NCI-H82 treated with DMSO at 0.1 percent for 48 hours (cell line): ENCODE measurements at regions not wholly inside any gene's neighbourhood (a gene's known extent, or its start where the extent isn't known, plus 50 kb on each side); places are given as distances from the start of the nearest gene placed in this dataset.

Experiments
- DNase-seq: peaks from one replicate; lab custom pipeline; 2025; ENCODE audit not compliant: unreplicated experiment; lab: John Stamatoyannopoulos, UW

DNA sequence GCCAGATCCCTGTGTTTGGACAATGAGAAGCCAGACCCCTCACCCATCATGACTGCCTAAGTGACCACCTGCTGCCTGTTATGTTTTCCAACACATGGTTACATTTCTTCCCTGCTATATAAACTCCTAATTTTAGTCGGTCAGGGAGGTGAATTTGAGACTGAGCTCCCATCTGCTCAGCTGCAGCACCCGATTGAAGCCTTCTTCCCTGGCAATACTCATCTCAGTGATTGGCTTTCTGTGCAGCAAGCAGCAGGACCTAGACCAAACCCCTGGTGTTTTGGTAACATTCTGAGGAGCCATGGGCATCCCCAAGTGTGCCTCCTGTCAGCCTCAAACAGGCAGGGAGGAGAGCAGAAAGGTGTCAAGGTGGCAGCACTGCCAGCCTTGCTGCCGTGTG is 141.2 kb downstream of the CD8B2 start:
- DNase-seq = no peak

DNA sequence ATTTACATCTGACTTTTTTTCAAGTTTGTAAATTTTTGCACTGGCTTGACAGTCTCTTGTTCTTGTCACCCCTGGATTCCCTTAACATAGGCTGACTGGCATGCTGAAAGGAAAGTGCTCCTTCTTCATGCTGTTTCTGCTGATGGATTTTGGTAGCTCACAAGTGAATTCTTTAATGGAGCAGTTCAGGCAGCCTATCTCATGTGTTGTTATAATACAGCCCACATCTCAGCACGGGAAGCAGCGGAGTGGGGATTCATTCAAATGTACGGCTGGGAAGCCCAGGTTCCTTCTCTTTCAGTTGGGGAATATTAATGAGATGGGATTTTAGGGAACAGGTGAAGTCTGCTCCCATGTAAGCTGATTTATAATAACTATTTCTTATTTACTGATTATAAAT is 142.8 kb downstream of the CD8B2 start:
- no peak for DNase-seq

DNA sequence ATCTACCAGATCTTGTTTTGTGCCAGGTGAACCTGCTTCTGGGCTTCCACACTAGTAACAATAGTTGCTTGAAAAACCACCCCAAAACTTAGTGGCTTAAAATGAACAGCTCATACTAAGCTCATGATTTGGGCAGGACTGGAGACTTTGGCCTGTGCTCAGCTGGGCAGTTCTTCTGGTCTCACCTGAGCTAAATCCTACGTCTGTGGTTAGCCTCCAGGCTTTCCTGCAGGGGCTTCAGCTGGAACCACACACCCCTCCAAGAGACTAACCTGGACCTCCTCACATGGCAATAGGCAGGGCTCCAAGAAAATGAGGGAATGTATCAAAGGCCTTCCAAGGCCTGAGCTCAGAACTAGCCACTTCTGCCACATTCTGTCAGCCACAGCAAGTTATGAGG is 144.1 kb downstream of the CD8B2 start:
- DNase-seq = no peak

DNA sequence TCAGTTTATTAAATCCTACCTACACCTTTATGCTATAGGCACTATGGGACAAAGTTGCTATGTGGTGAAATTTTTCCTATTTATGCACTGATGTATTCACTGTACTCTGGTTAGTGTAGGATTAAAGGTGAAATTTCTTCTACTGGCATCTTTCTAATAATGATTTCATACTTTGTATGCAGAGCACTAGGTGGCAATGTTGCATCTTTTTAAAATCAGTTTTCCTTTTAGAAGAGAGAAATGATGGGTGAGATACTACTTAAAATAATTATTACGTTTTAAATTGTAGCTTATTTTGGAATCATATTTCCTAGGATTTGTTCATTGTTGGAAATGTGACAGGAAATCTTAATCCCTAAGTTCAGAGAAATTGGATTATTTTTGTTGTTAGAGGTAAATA is 150.9 kb downstream of the CD8B2 start:
- DNase-seq = no peak

DNA sequence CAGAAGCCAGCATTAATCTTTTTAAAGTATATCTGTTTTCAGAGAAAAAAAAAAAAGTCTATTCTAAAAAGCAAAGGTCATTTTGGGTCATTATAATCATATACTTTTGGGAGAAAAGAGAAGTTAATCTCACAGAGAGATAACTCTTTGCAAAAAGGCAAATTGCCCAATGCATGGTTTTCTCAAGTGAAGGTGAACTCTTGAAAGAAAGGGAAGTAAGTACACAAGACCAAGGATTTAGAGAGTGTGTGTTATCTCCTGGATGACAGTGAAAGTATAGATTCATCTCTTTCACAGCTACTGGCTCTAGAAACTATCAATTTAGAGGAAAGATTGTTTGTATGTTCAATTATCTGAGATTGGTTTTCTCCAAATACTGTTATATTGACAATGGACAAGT is 151.4 kb downstream of the CD8B2 start:
- DNase-seq = no peak

DNA sequence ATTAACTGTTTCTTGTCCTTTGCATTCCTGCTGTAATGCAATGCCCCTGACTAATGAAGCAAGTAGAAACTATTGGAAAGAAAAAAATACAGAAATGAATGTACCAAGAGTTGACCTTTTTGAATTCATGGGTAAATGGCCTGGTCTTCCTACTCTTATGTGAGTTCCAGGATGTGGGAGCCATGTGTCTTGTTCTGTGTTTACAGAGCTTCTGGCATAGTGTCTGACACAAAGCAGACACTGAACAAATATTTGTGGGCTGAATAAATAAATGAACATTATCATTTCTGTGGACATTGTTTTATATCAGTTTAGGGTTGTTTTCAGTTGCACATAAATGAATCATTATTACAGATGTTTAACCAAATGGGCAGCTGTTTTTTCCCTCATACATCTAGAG is 155.5 kb downstream of the CD8B2 start:
- no peak for DNase-seq

DNA sequence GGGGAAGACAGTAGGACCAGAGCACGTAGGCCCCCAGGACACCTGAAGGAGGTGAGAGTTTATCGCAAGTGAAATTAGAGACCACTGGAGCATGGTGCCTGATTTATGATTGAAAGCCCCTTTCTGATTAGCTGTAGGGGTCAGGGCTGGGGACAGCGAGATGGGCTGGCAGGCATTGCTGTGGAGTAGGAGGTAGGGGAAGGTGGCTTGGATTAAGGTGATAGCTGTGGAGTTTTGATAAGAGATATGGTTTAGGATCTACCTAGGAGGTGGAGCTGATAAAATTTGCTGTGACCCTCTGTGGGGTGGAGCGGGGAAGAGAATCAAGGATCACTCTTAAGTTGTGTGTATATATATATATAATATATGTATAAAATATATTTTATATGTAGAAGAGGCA is 157.5 kb downstream of the CD8B2 start:
- DNase-seq = no peak

DNA sequence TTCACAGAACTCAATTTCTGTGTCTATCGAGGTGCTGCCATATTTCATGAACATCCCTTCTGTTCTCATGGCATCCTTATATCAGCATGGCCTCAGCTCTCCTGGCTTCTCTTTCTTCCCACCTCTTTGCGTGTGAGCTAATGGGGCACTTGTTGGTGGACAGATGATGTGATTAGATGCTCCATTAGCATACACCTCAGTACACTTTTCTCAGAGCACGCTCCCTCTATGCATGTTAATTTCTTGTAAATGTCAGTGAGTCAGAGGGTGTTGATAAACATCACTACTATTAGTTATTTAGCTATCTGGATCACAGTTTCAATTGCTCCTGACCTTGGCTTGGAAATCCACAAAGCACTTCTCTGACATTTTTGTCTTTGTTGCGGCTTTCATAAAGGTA is 159.4 kb downstream of the CD8B2 start:
- no peak for DNase-seq

DNA sequence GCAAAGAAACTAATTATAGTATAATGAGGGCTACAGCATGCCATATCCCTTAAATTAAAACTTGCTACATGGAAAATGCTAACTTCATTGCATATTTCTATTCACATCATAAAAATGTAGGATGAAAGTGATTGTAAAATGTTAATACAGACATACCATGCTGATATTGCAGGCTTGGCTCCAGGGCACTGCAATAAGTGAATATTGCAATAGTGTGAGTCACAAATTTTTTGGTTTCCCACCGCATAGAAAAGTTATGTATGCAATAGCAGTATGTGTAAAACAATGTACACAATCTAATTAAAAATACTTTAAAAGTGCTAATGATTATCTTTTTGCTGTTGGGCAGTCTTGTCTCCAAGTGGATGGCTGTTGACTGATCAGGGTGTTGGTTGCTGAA is 162.1 kb downstream of the CD8B2 start:
- DNase-seq = no peak

DNA sequence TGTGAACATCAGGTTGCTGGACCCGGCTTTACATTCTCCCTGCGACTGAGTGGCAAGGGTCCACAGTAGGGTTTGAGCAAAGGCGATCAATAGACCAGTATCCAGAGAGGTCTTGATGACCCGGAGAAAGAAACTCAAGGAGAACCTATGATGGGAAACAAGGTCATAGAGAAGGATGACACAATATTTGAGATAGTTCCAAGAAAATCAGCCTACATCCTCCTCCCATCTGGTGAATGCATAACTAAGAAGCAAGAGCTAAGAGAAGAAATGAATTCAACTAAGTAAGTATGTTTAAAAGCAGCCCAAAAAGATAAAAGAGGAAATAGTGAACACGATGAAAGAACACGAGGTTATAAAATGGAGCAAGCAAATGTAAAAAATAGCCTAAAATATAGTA is 166.3 kb downstream of the CD8B2 start:
- no peak for DNase-seq

DNA sequence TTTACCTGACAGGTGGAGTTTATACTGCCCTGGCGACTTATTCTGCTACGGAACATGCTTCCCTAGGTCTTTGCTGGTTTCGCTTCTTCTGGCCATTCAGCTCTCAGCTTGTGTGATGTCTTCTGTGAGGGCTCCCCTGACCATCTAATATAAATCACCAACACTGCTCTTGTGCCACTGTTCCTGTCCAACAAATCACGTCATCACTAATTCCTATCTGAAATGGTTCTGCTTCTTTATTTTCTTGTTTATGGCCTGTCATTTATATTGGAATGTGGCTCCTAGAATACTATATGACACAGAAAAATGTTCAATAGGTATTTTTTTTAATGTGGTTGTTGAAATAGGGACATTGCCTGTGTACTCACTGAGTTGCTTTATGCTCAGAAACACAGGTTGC is 171.5 kb downstream of the CD8B2 start:
- no peak for DNase-seq

DNA sequence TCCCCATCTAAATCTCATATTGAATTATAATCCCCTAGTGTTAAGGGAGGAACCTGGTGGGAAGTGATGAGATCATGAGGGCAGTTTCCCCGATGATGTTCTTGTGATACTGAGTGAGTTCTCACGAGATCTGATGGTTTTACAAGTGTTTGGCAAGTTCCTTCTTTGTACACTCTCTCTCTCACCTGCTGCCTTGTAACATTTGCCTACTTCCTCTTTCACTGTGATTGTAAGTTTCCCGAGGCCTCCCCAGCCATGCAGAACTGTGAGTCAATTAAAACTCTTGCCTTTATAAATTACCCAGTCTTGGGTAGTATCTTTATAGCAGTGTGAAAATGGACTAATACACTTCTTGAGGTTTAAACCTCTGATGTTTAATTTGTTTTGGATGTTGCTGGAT is 177.5 kb downstream of the CD8B2 start:
- DNase-seq = no peak

DNA sequence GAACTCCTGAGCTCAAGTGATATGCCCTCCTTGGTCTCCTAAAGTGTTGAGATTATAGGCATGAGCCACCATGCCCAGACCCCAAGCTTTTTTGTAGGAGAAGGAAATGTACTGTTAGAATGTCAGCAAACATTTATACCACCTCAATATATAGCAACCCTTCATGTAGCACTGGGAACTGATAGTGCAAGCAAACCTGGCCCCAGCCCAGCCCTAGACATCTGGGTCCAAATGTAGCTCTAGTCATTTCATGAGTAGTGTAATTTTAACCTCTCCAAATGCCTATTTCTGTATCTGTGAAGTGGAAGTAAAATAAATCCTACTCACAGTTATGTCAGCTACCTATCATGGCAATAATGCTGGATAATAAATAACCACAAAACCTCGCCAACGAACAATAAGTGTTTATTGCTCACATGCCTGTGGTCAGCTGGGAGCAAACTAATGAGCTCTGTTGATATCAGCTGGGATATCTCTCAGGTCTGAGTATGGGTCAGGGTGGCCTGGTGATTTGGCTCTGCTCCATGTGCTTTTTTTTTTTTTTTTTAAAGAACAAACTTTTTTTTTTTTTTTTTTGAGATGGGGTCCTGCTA is 180.4 kb downstream of the CD8B2 start:
- no peak for DNase-seq

DNA sequence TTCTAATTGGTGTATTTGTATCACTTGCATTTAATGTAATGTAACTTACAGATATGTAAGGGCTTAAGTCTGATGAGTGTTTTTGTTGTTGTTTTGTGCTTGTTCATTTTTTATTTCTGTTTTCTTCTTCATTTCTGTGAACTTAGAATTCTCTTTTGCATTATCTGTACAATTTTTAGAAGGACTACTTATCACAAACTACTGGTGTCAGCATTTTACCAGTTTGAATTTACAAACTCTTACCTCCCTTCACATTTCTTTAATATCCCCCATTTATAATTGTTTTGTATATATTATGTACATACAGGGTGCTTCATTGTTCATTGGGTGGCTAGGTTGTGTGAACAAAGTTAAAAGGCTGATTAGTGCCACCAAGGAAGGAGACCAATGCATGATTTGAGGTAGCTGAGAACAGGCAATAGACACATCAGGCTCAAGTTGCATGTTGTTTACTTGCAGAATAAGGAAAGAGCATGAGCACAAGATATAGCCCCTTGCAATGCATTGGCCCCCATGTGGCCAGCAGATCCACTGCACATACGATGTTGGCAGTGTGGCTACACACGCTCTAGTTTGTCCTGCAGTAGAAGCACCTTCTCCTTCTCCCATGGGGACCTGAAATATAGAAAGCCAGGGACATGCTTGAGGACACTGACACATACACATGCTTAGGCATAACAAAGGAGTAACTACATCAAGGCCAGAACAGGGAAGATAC is 198.2 kb downstream of the CD8B2 start:
- no peak for DNase-seq

DNA sequence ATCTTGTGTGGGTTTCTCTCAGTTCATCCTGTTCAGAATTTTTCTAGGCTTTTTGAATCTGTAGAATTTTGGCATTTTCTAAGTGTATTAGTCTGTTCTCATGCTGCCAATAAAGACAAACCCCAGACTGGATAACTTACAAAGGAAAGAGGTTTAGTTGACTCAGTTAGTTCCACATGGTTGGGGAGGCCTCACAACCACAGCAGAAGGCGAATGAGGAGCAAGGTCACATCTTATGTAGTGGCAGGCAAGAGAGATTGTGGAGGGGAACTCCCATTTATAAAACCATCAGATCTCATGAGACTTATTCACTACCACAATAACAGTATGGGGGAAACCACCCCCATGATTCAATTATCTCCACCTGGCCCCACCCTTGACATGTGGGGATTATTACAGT is 199.2 kb downstream of the ST6GAL2 start:
- DNase-seq = no peak

DNA sequence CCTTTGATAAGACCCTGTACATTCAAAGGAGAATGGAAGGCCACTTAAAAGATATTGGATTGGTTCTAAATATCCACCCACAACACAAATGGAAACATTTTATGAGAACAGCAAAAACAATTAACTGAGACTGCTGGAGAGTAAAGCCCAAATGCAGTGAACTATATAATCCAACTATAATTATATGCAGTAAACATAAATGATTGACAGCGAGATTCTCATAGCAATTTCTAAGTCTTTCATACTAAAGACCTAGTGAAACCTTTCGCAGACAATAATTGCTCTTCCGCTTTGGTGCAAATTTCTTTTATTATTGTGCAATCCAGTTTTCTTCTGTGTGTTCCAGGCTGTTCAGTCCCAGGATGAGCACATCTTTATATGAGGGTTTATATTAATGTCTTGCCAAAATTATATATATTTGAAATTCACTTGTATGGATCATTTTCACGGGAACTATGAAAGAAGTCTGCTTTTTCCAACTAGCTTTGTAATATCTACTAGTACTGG is 190.9 kb downstream of the ST6GAL2 start:
- no peak for DNase-seq

DNA sequence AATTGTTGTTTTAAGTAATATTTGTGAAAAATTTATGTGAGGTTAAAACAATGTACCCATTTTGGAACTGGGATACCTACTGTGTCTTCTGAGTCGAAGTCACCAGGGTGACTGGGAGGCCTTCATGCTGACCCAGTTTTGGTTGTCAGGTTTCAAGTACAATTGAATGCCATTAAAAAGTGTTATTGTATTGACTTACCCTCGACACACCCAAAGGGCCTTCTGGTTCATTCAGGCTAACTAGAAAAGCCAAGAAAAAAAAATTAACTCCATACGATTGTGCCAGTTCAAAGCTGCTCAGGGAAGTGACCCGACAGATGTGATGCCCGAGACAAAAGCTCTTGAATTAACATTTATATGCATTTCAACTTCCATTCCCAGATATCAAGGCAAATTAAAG is 190.0 kb downstream of the ST6GAL2 start:
- no peak for DNase-seq

DNA sequence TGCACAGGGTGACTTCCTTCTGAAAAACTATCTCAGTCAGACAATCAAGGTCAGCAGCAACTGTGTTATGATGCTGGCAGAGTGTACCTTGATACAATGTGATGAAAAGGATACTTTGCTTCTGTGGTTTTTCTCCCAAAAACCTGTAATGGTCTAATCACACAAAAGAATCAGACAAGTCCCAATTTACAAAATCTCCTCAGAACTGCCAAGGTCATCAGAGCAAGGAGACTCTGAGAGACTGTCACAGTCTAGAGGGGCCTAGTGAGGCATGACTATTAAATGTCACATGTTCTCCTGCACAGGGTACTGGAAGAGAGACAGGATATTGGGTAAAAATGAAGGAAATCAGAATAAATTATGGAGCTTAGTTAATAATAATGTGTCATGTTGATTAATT is 185.4 kb downstream of the ST6GAL2 start:
- no peak for DNase-seq

DNA sequence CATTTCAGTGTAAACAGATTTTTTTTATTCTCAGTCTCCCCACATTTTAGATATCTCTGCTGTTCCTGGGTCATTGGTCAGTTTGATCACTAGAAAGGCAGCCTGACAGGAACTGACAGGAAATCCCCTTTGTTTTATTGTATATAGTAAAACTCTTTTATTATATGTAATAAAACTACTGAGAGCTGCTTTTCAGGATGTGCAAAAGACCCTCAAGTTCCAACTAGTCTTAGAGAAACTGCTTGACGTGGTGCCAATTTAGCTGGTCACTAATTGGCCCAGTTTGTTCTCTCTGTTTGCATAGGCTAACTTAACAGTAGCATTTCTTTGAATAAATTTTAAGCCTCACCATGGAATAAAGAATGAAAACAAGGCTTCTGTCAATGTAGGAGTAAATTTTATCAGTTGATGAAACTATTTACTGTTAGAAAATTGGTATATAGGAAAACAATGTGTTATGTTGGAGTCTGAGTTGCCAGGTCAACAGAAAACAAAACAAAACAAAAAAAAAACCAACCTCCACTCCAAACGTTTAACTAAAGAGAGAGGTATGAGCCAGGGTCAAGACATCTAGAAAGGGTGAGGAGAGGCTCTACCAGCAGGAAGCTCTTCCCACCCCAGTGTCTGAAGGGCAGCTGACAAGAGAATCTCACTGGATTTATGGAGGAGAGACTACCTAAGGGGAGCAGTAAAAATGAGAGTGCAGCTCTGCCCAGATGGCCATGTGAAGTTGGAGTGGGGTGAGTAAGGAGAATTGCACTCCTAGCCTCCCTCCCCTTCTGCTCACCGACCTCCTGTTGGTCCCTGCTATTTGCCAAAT is 184.6 kb downstream of the ST6GAL2 start:
- DNase-seq = no peak

DNA sequence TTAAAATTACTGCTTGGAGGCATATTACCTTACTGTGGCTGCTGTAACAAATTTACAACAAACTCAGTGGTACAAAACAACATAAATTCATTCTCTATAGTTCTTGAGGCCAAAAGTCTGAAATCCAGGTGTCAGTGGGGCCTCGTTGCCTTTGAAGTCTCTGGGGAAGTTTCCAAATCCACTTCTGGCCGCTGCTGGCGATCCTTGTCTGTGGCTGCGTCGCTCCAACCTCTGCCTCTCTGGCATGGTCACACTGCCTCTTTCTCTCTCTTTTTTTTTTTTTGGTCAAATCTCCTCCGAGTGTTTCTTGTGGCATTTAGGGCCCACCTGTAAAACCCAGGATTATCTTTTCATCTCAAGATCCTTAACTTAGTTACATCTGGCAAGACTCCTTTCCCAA is 182.8 kb downstream of the ST6GAL2 start:
- DNase-seq = no peak

DNA sequence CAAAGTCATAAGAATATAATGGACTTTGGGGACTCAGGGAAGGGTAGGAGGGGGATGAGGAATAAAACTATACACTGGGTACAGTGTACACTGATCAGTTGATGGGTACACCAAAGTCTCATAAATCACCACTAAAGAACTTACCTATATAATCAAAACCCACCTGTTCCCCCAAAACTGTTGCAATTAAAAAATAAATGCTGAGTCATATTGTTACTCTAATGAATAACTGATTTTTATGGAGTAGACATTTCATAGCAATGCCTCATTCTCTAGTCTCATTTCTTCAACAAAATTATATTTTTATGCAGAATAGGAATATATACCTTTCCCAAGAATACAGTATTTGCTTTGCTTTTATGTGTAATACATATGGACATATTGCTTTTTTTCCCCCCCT is 181.2 kb downstream of the ST6GAL2 start:
- DNase-seq = no peak

DNA sequence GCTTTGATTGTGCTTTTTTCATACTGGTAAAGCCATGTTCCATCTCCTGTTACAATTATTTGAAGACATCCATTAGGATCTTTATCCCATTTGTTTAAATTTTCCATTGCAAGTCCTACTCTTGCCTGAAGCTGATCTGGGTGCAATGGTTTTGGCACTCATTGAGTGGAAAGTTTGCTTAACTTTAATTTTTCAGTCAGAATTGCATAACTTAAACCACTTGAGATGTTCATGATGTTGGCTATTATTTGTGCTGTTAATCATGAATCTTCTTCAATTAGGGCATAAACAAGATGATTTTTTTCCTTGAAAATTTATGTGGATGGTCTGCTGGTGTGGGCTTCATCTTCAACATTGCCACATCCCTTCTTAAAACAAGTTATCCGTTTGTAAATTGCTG is 180.1 kb downstream of the ST6GAL2 start:
- DNase-seq = no peak
